GM18498 (cell line): ENCODE measurements at regions not wholly inside any gene's neighbourhood (a gene's known extent, or its start where the extent isn't known, plus 50 kb on each side); places are given as distances from the start of the nearest gene placed in this dataset.

ENCODE experiments used
- ATAC-seq: cut with Tn5 transposase; IDR thresholded peaks from one replicate; pipeline ENCODE4 v1.9.1; 2021; ENCODE audit warnings: mild to moderate bottlenecking, moderate library complexity; ENCODE audit not compliant: unreplicated experiment

GRCh38 chr10:131480066-131480465 is 168.5 kb upstream of the TCERG1L start:
- no peak for ATAC-seq

DNA sequence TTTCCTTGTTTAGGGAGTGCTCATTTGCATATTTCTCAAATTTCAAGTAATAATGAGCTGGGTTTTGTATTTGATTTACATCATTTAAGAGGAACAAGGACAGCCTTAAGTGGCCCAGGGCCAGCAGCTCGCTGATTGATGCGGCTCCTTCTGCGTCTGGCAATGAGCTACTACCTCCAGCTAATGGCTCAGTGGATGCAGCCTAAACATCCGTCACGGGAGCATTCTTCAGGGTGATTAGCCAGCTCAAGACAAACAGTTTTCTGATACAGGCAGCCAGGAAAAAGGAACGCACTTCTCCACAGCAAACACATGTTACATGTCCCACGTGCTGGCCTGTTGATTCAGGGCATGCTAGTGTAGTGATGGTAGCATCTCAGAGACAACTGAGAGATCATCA is 169.3 kb upstream of the TCERG1L start:
- ATAC-seq = no peak

GRCh38 chr10:131485732-131486131 is 174.2 kb upstream of the TCERG1L start:
- ATAC-seq = no peak

DNA sequence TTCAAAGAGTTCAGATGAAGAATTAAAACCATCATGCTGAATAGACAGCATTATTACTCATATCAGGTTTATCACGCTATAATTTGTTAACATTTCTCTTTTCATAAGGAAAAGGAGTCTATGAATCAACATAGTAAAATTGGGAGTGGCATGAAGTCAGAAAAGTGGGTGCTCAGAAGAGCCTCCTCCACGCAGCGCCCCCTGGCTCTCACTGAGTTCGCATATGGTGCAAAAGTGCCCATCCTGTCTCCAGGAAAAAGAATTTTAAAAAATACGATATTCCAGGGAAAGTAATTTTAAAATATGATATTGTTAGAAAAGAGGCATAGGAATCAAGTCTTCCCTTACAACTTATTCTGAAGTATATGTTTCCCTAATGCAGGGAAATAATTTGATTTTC is 176.3 kb upstream of the TCERG1L start:
- no peak for ATAC-seq

- no peak for ATAC-seq
These were observed 179.6 kb upstream of the TCERG1L start for GRCh38 chr10:131490991-131491594.

- ATAC-seq = no peak
These were observed 180.8 kb upstream of the TCERG1L start for GRCh38 chr10:131492211-131492857.

- ATAC-seq = no peak
These were observed 181.9 kb upstream of the TCERG1L start for GRCh38 chr10:131493432-131493831.

GRCh38 chr10:131494451-131494850 is 182.9 kb upstream of the TCERG1L start:
- ATAC-seq = no peak

- ATAC-seq = no peak
These were observed 183.7 kb upstream of the TCERG1L start for GRCh38 chr10:131495224-131495623.

DNA sequence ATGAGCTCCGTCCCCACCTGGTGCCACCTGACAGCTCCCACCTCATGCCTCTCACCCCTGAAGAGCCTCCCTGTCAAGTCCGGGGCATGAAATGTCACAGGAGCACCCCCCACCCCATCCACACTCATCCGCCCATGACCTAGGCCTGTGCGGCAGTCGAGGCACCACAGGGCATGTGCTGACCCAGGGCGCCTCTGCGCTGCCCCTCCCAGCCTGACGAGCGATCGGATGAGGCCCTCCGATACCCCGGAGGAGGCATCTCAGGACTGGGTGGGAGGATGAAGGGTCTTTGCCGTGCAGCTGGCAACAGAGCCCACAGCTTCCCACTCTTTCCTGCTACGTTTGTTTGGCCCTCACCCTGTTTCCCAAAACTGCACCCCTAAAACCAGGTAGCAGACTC is 184.4 kb upstream of the TCERG1L start:
- ATAC-seq = no peak

- no peak for ATAC-seq
These were observed 185.0 kb upstream of the TCERG1L start for GRCh38 chr10:131496351-131497052.

DNA sequence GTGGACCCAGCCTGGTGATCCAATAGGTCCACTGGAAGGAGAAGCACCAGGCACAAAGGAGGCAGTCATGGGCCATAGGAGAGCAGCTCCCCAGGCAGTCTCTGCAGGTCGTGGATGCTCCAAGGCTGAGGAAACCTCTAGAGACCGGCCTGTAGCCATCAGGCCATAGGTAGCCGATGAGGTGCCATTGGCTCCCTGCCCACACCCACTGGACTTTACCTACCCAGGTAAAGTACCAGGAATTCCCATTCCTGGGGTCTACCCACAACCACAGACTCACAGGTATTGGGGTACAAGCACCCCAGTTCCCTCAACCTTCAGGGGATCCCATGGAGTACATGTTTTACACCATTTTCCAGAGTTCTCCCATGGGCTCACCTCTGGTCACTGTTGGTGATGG is 188.0 kb upstream of the TCERG1L start:
- ATAC-seq = no peak

DNA sequence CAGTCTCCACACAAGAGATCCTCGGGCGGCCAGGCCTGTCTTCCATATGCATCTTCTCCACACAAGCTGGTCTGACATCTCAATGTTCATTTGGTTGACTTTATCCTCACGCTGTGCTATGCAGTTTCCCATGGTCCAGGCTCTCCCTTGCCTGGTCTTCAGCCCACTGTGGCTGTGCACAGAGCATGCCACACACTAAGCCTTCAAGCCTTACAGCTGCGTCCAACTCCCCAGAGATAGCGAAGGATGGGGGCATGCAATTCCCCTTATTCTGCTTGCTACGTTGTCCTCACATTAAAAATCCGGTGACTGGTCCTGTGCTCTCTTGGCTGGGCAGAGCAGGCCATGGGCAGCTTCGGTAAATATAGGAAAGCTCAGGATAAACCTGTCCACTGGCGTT is 188.7 kb upstream of the TCERG1L start:
- no peak for ATAC-seq

GRCh38 chr10:131500892-131501291 is 189.4 kb upstream of the TCERG1L start:
- ATAC-seq = no peak

GRCh38 chr10:131503992-131504391 is 192.5 kb upstream of the TCERG1L start:
- no peak for ATAC-seq

GRCh38 chr10:131511391-131511790 is 199.9 kb upstream of the TCERG1L start:
- no peak for ATAC-seq

- no peak for ATAC-seq
These were observed 201.3 kb upstream of the TCERG1L start for GRCh38 chr10:131512852-131513251.

DNA sequence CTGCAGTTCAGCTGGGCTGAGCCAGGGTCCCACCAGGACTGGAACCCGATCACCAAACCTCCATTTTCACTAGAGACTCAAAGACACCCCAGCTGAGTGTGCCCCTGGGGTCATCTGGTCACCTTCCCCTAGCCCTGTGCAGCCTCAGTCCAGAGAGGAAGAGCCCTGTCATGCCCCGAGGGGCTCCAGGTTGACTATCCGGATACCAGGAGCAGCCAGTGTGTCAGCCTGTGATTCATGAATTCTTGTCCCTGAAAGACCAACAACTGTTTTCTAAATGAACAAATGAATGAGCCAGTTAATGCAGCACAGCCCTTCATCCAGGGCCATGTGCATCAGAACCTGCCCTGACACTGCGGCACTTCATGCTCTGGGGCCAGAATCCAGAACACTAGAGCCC is 201.9 kb upstream of the TCERG1L start:
- ATAC-seq = no peak

- ATAC-seq = no peak
These were observed 202.4 kb upstream of the TCERG1L start for GRCh38 chr10:131513901-131514300.

- no peak for ATAC-seq
These were observed 202.9 kb upstream of the TCERG1L start for GRCh38 chr10:131514454-131514853.

DNA sequence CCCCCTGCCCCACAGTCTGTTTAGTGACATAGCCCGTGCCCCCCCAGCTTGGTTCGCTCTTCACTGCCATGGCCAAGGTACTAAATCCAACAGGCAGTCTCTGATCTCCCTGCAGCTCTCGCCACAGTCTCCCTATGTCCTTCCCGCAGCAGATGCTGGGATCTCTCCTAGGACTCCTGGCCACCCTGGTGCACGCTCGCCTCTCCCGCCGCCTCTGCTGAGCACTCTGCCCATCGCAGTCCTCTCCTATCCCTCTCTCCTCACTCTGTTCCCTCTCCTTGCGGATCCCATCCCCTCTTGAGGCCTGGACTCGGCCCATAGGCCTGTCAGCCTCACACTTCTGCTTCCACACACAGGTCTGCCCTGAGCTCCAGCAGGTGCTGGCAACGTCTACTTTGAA is 204.8 kb upstream of the TCERG1L start:
- no peak for ATAC-seq

DNA sequence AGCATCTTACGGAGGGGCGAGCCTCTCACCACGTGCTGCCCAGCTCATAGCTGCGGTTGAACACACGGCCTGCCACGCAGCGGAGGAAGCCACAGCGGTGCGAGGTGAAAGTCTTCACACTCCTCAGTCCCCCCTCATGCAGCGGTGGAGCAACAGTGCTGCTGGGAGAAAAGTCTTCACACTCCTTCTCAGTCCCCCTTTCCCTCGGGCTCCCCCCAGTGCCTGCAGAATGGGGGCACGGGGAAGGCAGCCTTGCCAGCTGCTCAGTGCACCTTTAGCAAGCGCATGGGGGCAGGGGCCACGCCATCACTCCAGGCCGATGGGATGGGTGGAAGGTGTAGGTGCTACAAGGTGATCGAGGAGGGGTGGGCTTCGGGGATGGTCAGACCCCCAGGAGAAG is 206.3 kb upstream of the TCERG1L start:
- no peak for ATAC-seq
